ENCODE measurements at regions not wholly inside any gene's neighbourhood (a gene's known extent, or its start where the extent isn't known, plus 50 kb on each side); places are given as distances from the start of the nearest gene placed in this dataset.

DNA sequence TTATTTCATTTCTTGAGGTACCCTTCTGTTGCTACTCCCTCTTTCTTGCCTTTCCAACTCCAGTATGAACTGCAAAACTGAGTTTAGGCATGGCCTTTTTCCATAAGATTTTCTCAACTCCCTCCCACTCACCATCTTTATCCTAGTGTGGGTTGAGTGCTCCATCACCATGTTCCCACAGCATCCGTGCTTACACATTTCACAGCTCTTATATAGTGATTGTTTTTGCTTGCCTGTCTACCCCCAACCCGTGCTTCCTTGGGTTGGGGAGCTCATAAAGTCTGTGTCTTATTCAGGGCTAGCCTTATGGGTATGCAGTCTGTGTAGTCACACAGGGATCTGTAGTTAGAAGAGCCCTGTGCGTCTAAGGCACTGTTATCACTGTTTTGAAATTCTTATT lies 68.2 kb upstream of the CCDC190 start:
- H3K9me3 ChIP-seq (ENCODE audit: low read depth, low read length, poor library complexity, severe bottlenecking) = no peaks in the 10 kb centered on the region
- no peak overlapping the region for H3K27ac ChIP-seq (ENCODE audit: low read depth, low read length, poor library complexity, severe bottlenecking)
- DNase-seq (ENCODE audit: low spot score) = no peak
- H3K4me1 ChIP-seq (ENCODE audit: insufficient read depth, low read length, poor library complexity, severe bottlenecking) = no peaks in the 10 kb centered on the region
- no TSS peak for BruUV-seq (replicated peaks)
- TF ChIP-seq CTCF (conservative IDR thresholded peaks at IDR 0.05; ENCODE audit: low read depth, low read length) (no peak), EZH2 (IDR thresholded peaks at IDR 0.05; ENCODE audit: borderline replicate concordance, low read depth, low read length, poor library complexity, severe bottlenecking) (no peak)
- POLR2A ChIA-PET (ENCODE audit: low non-redundant PET) = no interaction called here
- H3K36me3 ChIP-seq (ENCODE audit: insufficient read depth, low read length, poor library complexity, severe bottlenecking) = no peaks in the 10 kb centered on the region
- no peak overlapping the region for H3K4me3 ChIP-seq (ENCODE audit: low read depth, low read length, poor library complexity, severe bottlenecking)
- H3K27me3 ChIP-seq (replicated peaks; ENCODE audit: insufficient read depth, low read depth, low read length, poor library complexity) = no peaks in the 10 kb centered on the region
- intact Hi-C loops (cut with micrococcal nuclease; ENCODE audit: unreplicated experiment) = no loop called here
- CTCF ChIA-PET = no interaction called here

DNA sequence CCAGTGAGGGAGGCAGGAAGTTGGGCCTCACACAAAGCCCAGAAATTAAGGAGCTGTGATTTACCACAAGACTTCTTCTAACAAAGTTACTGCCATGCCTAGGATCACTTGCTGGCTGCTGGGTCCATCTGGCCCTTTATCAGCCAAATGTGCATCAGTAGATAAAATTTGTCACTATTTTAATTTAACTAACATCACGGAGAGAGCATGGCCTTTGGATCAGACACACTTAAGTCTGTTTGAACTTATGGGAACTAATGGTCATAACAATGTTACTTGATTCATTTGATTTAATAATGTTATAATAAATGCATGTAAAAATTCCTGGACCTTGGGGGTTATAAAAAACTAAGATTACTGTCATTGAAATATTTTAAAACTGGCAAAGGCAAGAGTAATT lies 67.2 kb upstream of the CCDC190 start:
- BruUV-seq (replicated peaks) = no TSS peak
- POLR2A ChIA-PET (ENCODE audit: low non-redundant PET) = no interaction called here
- TF ChIP-seq CTCF (conservative IDR thresholded peaks at IDR 0.05; ENCODE audit: low read depth, low read length) (no peak), EZH2 (IDR thresholded peaks at IDR 0.05; ENCODE audit: borderline replicate concordance, low read depth, low read length, poor library complexity, severe bottlenecking) (no peak)

DNA sequence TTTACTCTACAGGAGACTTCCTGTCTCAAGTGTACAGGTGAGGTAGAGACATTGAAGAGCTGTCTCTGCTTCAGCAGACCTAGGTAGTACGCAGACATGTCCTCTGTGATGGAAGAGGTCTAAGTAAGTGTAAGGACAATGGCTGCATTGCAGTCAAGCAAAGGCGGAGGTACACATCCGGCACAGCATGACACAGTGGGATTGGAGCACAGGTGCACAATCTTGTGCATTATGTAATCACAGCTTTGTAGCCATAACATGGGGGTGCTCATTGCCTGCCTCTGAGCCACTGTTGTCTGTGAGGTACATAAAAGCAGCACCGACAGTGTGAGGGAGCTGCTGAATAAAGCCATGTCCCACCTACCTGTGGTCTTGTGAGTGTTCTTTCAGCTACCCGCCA lies 66.4 kb upstream of the CCDC190 start:
- TF ChIP-seq CTCF (conservative IDR thresholded peaks at IDR 0.05; ENCODE audit: low read depth, low read length) = no peak
- TF ChIP-seq EZH2 (IDR thresholded peaks at IDR 0.05; ENCODE audit: borderline replicate concordance, low read depth, low read length, poor library complexity, severe bottlenecking) = no peak
- CTCF ChIA-PET = no interaction called here
- no peak overlapping the region for H3K4me3 ChIP-seq (ENCODE audit: low read depth, low read length, poor library complexity, severe bottlenecking)
- H3K27ac ChIP-seq (ENCODE audit: low read depth, low read length, poor library complexity, severe bottlenecking) = no peak overlapping the region
- no peaks in the 10 kb centered on the region for H3K36me3 ChIP-seq (ENCODE audit: insufficient read depth, low read length, poor library complexity, severe bottlenecking)
- intact Hi-C loops (cut with micrococcal nuclease; ENCODE audit: unreplicated experiment) = no loop called here
- H3K4me1 ChIP-seq (ENCODE audit: insufficient read depth, low read length, poor library complexity, severe bottlenecking) = peaks cover 1% of the 10 kb centered on the region
- DNase-seq (ENCODE audit: low spot score) = no peak
- no peaks in the 10 kb centered on the region for H3K27me3 ChIP-seq (replicated peaks; ENCODE audit: insufficient read depth, low read depth, low read length, poor library complexity)
- POLR2A ChIA-PET (ENCODE audit: low non-redundant PET) = interaction anchor here (0.6 kb wide), 1 partner anchor 13 kb away, joined by 4 read pairs; no protein-coding TSS in a partner anchor
- no peaks in the 10 kb centered on the region for H3K9me3 ChIP-seq (ENCODE audit: low read depth, low read length, poor library complexity, severe bottlenecking)
- no TSS peak for BruUV-seq (replicated peaks)

More for the DNA sequence above, 67.2 kb upstream of the CCDC190 start:
- H3K27ac ChIP-seq (ENCODE audit: low read depth, low read length, poor library complexity, severe bottlenecking) = no peak overlapping the region
- H3K4me1 ChIP-seq (ENCODE audit: insufficient read depth, low read length, poor library complexity, severe bottlenecking) = no peaks in the 10 kb centered on the region
- no peaks in the 10 kb centered on the region for H3K36me3 ChIP-seq (ENCODE audit: insufficient read depth, low read length, poor library complexity, severe bottlenecking)
- H3K9me3 ChIP-seq (ENCODE audit: low read depth, low read length, poor library complexity, severe bottlenecking) = no peaks in the 10 kb centered on the region
- no peak for DNase-seq (ENCODE audit: low spot score)
- H3K4me3 ChIP-seq (ENCODE audit: low read depth, low read length, poor library complexity, severe bottlenecking) = no peak overlapping the region
- intact Hi-C loops (cut with micrococcal nuclease; ENCODE audit: unreplicated experiment) = no loop called here
- H3K27me3 ChIP-seq (replicated peaks; ENCODE audit: insufficient read depth, low read depth, low read length, poor library complexity) = no peaks in the 10 kb centered on the region
- CTCF ChIA-PET = no interaction called here
